Kidney epithelial cell (primary cell): ENCODE measurements at regions not wholly inside any gene's neighbourhood (a gene's known extent, or its start where the extent isn't known, plus 50 kb on each side); places are given as distances from the start of the nearest gene placed in this dataset.

Experiments used
- DNase-seq: peaks from one replicate; pipeline ENCODE4 v3.0.0-alpha.2; 2010; ENCODE audit warnings: low read depth
- H3K27me3 ChIP-seq: 2 replicates; pipeline ENCODE4 v1.6.0; 2011; ENCODE audit warnings: low read length; ENCODE audit not compliant: control insufficient read depth, insufficient read depth
- H3K36me3 ChIP-seq: 2 replicates; pipeline ENCODE4 v1.5.1; 2011; ENCODE audit warnings: low read length; ENCODE audit not compliant: control insufficient read depth, insufficient read depth
- H3K4me3 ChIP-seq: 2 replicates; pipeline ENCODE4 v1.5.1; 2011; ENCODE audit warnings: low read depth, mild to moderate bottlenecking, control low read depth, low read length
- CTCF ChIP-seq: IDR thresholded peaks from 2 replicates; pipeline ENCODE4 v1.5.1; 2011; ENCODE audit warnings: mild to moderate bottlenecking, moderate library complexity, low read length, control low read depth, inconsistent platforms; ENCODE audit not compliant: insufficient read depth, poor library complexity, severe bottlenecking

DNA sequence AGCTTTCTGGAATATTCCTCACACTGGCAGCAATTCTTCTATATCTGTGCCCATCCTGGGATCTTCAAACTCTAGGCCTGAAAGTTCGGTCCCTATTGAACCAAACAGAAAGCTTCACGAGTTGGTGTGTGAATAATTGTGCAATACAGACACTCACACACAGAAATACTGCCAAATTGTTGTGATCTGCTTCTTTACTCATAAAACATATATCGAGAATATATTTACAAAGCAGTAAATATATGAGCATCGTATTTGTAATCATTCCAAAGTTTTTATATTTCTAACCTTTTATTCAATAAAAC lies 56.6 kb upstream of the BEX4 start:
- no peak for TF ChIP-seq CTCF
- H3K36me3 ChIP-seq, result no peaks in the 10 kb centered on the region
- no peak for DNase-seq
- H3K4me3 ChIP-seq, result no peak overlapping the region
- H3K27me3 ChIP-seq, result no peaks in the 10 kb centered on the region

DNA sequence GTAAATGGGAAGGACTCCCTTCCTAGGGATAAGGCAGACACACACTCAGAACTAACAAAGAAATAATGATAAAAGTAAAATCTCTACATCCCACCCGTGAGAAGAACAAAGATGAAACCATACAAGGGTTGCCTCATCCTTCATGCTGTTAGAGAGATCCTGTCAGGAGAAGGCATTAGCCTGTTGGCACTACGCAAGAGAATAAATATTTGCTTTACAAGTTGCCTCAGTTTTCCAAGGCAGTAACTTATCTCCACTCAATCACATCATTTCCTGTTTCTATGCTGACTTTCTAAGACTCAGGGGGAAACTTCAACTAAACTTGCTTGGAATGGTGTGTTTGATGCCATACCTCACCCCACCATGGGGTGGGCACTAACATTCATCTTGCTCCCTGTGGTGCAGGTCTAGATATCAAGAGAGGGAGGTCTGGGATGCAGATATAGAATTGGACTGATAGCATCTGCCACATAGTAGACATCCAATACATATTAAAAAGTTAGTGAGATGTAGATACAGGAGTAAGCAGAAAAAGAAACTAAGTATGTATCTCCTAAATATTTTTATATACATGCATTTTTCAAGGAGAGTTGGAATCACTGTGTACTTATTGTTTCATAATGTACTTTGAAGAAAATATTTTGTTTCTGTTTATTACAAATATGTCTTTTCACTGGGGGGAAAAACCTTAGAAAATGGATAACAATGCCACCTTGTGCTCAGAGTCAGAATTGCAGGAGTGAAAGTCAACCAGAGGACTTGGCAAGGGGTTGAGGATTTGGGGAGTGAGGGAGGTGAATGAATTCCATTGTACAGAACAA lies 57.2 kb upstream of the BEX4 start:
- DNase-seq, result no peak
- H3K36me3 ChIP-seq, result no peaks in the 10 kb centered on the region

DNA sequence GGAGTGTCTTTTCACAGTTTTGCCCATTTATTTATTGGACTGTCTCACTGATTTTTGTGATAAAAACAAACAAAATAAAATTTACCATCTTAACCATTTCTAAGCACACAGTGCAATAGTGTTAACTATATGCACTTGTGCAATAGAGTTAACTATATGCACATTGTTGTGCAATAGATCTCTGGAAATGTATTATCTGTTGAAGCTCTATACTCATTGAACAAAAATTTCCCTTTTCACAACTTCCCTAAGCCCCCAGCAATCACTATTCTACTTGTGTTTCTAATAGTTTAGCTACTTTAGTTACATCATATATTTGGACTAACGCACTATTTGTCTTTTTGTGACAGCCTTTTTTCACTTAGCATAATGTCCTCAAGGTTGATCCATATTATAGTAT lies 59.7 kb upstream of the BEX4 start:
- no peaks in the 10 kb centered on the region for H3K27me3 ChIP-seq
- DNase-seq, result no peak
- TF ChIP-seq CTCF, result no peak
- no peaks in the 10 kb centered on the region for H3K36me3 ChIP-seq
- no peak overlapping the region for H3K4me3 ChIP-seq

More for the DNA sequence above, 57.2 kb upstream of the BEX4 start:
- TF ChIP-seq CTCF, result peak; percentile 66
- no peak overlapping the region for H3K4me3 ChIP-seq
- H3K27me3 ChIP-seq, result no peaks in the 10 kb centered on the region

DNA sequence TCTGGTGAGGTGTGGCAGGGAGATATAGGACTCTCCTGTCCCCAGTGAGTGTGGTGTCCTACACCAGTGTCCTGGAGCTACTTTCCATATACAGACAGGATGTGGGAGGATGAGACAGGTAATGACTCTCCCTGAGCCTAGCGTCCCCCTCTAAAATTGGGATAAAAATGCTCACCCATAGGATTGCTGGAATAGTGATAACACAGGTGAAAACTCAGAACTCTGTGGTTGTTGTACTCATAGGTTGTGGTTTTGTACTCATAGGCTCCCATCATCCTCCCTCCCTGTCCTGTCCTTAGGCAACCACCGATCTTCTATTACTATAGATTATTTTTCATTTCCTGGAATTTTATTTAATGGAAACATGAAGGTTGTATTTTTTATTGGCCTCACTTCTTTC lies 60.7 kb upstream of the NXF3 start:
- DNase-seq, result no peak
- H3K36me3 ChIP-seq, result no peaks in the 10 kb centered on the region
- H3K4me3 ChIP-seq, result no peak overlapping the region
- no peak for TF ChIP-seq CTCF
- no peaks in the 10 kb centered on the region for H3K27me3 ChIP-seq

DNA sequence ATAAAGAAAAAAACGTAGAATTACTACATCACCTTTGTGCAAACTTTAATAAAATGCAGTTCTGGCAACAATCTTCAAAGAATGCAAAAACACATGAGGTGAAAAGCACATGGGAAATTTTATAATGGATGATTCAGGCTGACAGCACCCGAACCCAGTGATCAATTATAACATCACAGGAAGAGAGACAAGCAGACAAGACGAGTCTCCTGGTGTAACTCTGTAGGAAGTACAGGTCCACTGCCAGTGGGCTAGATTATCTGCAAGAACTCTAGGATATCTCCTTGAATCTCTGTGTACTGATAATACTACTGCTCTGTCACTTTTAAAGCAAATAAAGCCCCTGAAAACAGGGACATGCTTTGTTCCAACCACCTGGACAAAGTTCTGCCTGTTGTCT lies 58.9 kb upstream of the NXF3 start:
- H3K36me3 ChIP-seq, result no peaks in the 10 kb centered on the region
- H3K27me3 ChIP-seq, result no peaks in the 10 kb centered on the region
- TF ChIP-seq CTCF, result no peak
- no peak overlapping the region for H3K4me3 ChIP-seq
- no peak for DNase-seq

DNA sequence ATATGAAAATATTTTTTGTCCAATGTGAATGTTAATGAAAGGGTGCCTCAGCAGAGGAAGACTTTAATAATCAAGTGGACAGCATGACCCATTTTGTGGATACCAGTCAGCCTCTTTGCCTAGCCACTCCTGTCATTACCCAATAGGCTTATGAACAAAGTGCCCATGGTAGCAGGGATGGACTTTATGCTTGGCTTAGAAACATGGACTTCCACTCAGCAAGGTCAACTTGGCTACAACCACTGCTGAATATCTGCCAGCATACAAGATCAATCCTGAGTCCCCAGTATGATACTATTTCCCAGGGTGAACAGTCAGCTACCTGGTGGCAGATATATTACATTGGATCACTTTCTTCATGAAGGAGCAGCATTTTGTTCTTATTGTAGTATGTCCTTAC lies 56.7 kb upstream of the NXF3 start:
- Histone ChIP-seq H3K36me3 (no peaks in the 10 kb centered on the region), H3K4me3 (no peak overlapping the region), H3K27me3 (no peaks in the 10 kb centered on the region)
- TF ChIP-seq CTCF, result no peak
- no peak for DNase-seq
